ENCODE measurements at regions not wholly inside any gene's neighbourhood (a gene's known extent, or its start where the extent isn't known, plus 50 kb on each side); places are given as distances from the start of the nearest gene placed in this dataset.

- H3K27ac ChIP-seq: no peak overlapping the region
- H3K4me3 ChIP-seq: peak overlapping the region in 1 of 8 donors; percentile 18
- no peak for DNase-seq
- no peak for TF ChIP-seq POLR2AphosphoS5 (IDR thresholded peaks at IDR 0.05)
- TF ChIP-seq CTCF (IDR thresholded peaks at IDR 0.05 in 8 of 11, conservative IDR thresholded peaks at IDR 0.05 in 3 of 11): no peak
- no peak for TF ChIP-seq POLR2A (IDR thresholded peaks at IDR 0.05)
- H3K27me3 ChIP-seq (replicated peaks in 1 of 7): no peaks in the 10 kb centered on the region
- WGBS, 5 donors: 55 to 82% (median 64%) methylated on average over 3 of the region's 3 CpGs
- peaks cover 0 to 12% (median 0%) of the 10 kb centered on the region in 8 donors for H3K9me3 ChIP-seq
- H3K4me1 ChIP-seq: no peaks in the 10 kb centered on the region
- no peaks in the 10 kb centered on the region for H3K36me3 ChIP-seq
- intact Hi-C loops (cut with DNase I; ENCODE audit: low total_unique reads): no loop called here
These were observed 288.1 kb upstream of the CELF4 start for GRCh38 chr18:37853706-37854105.

GRCh38 chr18:37852464-37852863, 286.9 kb upstream of the CELF4 start:
- Histone ChIP-seq H3K36me3 (no peaks in the 10 kb centered on the region), H3K27me3 (replicated peaks in 1 of 7) (no peaks in the 10 kb centered on the region), H3K4me1 (no peaks in the 10 kb centered on the region), H3K9me3 (peaks cover 0 to 20% (median 0%) of the 10 kb centered on the region in 8 donors), H3K27ac (no peak overlapping the region), H3K4me3 (no peak overlapping the region)
- no peak for TF ChIP-seq CTCF (IDR thresholded peaks at IDR 0.05 in 8 of 11, conservative IDR thresholded peaks at IDR 0.05 in 3 of 11)
- TF ChIP-seq POLR2A (IDR thresholded peaks at IDR 0.05): no peak
- TF ChIP-seq POLR2AphosphoS5 (IDR thresholded peaks at IDR 0.05): no peak
- intact Hi-C loops (cut with DNase I; ENCODE audit: low total_unique reads): no loop called here
- DNase-seq: no peak
- WGBS, 5 donors: 67 to 86% (median 77%) methylated on average over 4 of the region's 4 CpGs

- Histone ChIP-seq H3K4me1 (no peaks in the 10 kb centered on the region), H3K36me3 (no peaks in the 10 kb centered on the region), H3K9me3 (peaks cover 0 to 8% (median 0%) of the 10 kb centered on the region in 8 donors), H3K27ac (no peak overlapping the region), H3K4me3 (no peak overlapping the region), H3K27me3 (replicated peaks in 1 of 7) (no peaks in the 10 kb centered on the region)
- TF ChIP-seq CTCF (IDR thresholded peaks at IDR 0.05 in 8 of 11, conservative IDR thresholded peaks at IDR 0.05 in 3 of 11): no peak
- no peak for TF ChIP-seq POLR2A (IDR thresholded peaks at IDR 0.05)
- TF ChIP-seq POLR2AphosphoS5 (IDR thresholded peaks at IDR 0.05): no peak
- 63 to 80% (median 70%) methylated on average over 3 of the region's 3 CpGs for WGBS, 5 donors
- intact Hi-C loops (cut with DNase I; ENCODE audit: low total_unique reads): no loop called here
- no peak for DNase-seq
These were observed 281.9 kb upstream of the CELF4 start for GRCh38 chr18:37847544-37847943.

- DNase-seq: no peak
- intact Hi-C loops (cut with DNase I; ENCODE audit: low total_unique reads): no loop called here
- TF ChIP-seq CTCF (IDR thresholded peaks at IDR 0.05 in 8 of 11, conservative IDR thresholded peaks at IDR 0.05 in 3 of 11): no peak
- TF ChIP-seq POLR2AphosphoS5 (IDR thresholded peaks at IDR 0.05): no peak
- TF ChIP-seq POLR2A (IDR thresholded peaks at IDR 0.05): no peak
- H3K4me3 ChIP-seq: no peak overlapping the region
- H3K27ac ChIP-seq: no peak overlapping the region
- WGBS, 5 donors: 46 to 76% (median 64%) methylated on average over 3 of the region's 3 CpGs
- H3K36me3 ChIP-seq: no peaks in the 10 kb centered on the region
- no peaks in the 10 kb centered on the region for H3K4me1 ChIP-seq
- H3K27me3 ChIP-seq (replicated peaks in 1 of 7): no peaks in the 10 kb centered on the region
- peaks cover 0 to 8% (median 0%) of the 10 kb centered on the region in 8 donors for H3K9me3 ChIP-seq
These were observed 281.4 kb upstream of the CELF4 start for GRCh38 chr18:37846996-37847395.
